GM19463 (cell line): ENCODE measurements at regions not wholly inside any gene's neighbourhood (a gene's known extent, or its start where the extent isn't known, plus 50 kb on each side); places are given as distances from the start of the nearest gene placed in this dataset.
A peak's percentile ranks its signal among the peaks of the same experiment; 100 is the strongest.

ENCODE experiments used
- ATAC-seq: cut with Tn5 transposase; IDR thresholded peaks from one replicate; pipeline ENCODE4 v1.9.1; 2021; ENCODE audit warnings: mild to moderate bottlenecking, moderate library complexity; ENCODE audit not compliant: unreplicated experiment

GRCh38 chr3:124230998-124231397, 239.1 kb upstream of the ROPN1 start:
- ATAC-seq = no peak

DNA sequence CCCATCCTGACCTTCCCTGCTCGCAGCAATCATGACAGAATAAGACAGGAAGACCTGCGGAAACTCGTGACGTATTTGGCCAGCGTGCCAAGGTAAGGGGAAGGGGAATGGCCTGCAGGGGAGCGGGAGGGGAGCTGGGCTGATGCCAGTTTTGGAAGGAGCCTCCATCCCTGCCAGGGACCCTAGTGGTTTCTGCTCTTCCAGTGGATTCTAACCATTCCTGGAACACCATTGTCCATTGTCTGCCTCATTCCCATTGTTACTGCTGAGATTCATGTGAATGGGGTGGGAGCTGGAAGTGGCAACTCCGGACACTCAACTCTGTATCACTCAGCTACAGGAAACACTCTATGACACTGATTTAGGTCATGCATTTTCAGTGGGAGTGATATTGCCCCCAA, 242.9 kb upstream of the ROPN1 start:
- no peak for ATAC-seq

- ATAC-seq = no peak
Measured at GRCh38 chr3:124235446-124235845, 243.5 kb upstream of the ROPN1 start.

- no peak for ATAC-seq
Measured at GRCh38 chr3:124243177-124243859, 251.4 kb upstream of the ROPN1 start.

GRCh38 chr3:124246376-124246775, 254.5 kb upstream of the ROPN1 start:
- ATAC-seq = no peak

GRCh38 chr3:124246949-124247348, 255.0 kb upstream of the ROPN1 start:
- no peak for ATAC-seq

- ATAC-seq = no peak
Measured at GRCh38 chr3:124248471-124249028, 256.6 kb upstream of the ROPN1 start.

DNA sequence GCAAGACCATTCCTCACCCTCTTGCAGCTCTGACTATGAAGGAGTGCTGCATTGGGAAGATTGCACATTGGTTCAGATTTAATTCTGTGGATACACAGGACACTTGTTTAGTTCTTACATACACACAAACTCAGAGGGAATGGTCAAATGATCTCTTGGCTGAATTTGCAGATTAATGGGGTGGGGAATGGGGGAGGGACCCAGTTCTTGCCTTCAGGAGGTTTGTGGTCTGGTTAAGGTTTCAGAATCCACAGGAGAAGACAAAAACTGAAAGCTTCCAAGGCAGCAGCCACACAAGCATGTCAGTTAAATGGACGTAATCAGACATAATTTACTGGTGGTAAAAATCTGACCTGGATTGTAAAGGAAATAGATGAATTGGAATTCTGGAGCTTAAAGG, 257.1 kb upstream of the ROPN1 start:
- no peak for ATAC-seq

- peak; percentile 58 for ATAC-seq
Measured at GRCh38 chr3:124250053-124250452, 258.1 kb upstream of the ROPN1 start.

DNA sequence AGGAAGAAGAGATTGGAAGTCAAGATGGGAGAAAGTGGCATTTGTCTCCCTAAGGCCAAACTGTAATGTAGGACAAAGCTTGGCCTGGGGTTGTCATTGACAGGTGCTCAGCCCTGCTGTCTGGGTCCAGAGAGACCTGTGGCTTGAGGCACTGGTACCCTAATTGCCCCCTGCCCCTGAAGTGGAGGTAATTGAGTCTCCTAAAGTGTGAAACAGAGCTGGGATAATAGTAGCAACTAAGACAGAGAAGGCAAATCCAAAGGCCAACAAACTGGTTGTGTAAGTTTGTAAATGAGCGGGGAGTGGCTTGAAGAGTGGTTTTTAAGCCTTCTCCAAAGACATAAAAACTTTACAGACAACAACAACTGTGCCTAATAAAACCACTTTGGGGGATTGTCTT, 264.2 kb upstream of the ROPN1 start:
- ATAC-seq = no peak

DNA sequence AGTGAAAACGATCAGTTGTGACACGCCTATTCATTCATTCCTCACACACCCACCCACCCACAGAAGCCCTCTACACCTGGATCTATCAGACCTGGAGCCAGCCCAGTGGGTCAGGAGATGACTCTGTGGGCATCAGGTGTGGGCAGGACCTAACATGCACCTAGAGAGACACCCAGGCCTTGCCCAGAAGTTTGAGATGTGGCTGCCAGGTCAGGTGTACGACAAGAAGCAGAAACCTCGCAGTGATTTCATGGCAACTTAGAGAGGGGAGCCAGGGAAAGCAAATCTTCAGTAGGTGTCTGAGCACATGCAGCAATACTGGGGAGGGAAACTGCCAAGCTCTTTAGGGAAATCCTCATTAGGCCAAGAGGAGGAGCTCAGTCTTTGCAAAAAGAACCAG, 264.7 kb upstream of the ROPN1 start:
- ATAC-seq = no peak

DNA sequence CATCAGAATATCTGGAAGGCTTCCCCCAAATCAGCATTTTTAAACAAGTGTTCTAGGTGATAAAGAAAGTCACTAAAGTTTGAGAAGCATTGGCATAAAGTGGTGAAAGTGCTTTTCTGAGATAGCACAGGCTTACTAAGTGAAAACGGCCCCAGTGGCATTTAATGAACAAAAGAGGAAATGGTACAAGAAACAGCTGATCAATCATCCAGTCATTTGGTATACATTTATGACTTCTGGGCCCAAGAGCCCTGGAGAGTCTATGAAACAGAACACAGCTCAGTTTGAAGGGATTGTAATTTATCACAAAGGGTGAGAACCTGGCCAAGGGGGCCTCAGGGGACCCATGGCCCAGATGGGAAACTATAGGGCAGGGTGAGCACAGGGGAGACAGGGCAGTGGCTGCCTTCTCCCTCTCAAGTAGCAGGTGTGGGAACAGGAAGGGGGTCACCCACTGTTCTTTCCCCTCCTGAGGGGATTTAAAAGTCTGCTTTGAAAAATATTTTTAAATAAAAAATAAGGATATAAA, 265.5 kb upstream of the ROPN1 start:
- ATAC-seq = peak; percentile 70

DNA sequence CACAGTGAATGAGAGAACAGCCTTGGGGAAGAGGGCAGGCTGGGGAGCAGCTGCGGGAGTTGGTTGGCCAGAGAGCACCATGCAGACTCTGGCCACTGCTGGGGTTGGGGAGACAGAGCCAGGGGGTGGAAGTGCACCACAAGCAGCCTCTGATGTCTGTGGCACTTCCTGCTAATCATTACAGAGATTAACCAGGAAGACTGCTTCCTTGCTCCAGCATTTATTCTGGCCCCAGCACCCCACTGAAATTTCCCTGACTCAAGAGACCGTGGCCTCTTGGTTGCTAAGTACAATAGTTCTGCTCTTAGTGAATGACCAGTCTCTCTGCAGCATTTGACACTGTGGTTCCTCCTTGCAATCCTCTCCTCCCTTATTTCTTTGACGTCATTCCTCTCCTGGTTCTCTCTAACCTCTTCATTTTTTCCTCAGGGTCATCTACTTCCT, 266.2 kb upstream of the ROPN1 start:
- no peak for ATAC-seq

- no peak for ATAC-seq
Measured at GRCh38 chr3:124260206-124260915, 268.4 kb upstream of the ROPN1 start.

- ATAC-seq = no peak
Measured at GRCh38 chr3:124261306-124261705, 269.4 kb upstream of the ROPN1 start.

- ATAC-seq = no peak
Measured at GRCh38 chr3:124263168-124263567, 271.2 kb upstream of the ROPN1 start.

GRCh38 chr3:124264346-124264745, 272.4 kb upstream of the ROPN1 start:
- no peak for ATAC-seq

GRCh38 chr3:124266487-124266886, 274.6 kb upstream of the ROPN1 start:
- no peak for ATAC-seq

- ATAC-seq = no peak
Measured at GRCh38 chr3:124267406-124267805, 275.5 kb upstream of the ROPN1 start.

DNA sequence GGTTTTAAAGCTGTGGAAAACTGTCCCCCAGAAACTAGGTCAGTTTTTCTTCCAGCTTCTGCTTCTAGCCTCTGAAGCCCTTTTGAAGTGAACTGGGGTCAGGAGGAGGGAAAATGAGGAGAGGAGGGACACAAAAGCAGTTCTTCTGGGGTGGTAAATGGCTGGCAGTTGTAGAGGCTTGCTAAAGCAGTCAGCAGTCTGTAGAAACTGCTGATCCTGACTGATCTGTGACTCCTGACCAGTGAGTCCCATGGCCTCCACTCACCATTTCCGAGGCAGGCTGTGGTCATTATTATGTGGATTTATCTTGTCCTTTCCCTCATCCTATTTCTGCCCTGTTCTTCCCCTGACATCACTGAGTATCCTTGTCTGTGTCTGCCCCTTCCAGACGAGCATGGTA, 276.4 kb upstream of the ROPN1 start:
- ATAC-seq = no peak

DNA sequence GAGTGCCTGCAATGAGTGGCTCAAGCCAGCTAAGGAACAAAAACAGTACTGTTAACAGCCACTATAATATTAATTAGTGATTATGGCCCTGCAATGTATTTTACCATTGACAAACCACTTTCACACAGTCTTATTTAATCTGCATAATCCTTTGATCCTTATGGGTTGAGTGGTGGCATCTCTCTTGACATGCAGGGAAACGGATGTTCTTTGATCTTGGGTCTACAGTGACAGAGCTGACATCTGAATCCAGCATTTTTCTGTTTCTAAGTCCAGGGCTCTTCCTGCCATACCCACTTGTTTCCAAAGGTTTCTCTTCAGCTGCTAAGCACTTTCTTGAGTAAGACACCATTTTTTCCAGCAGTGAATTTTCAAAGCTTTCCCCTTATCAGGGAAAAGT, 277.7 kb upstream of the ROPN1 start:
- no peak for ATAC-seq

- ATAC-seq = no peak
Measured at GRCh38 chr3:124272605-124273151, 280.8 kb upstream of the ROPN1 start.
